ENCODE measurements at regions not wholly inside any gene's neighbourhood (a gene's known extent, or its start where the extent isn't known, plus 50 kb on each side); places are given as distances from the start of the nearest gene placed in this dataset.

DNA sequence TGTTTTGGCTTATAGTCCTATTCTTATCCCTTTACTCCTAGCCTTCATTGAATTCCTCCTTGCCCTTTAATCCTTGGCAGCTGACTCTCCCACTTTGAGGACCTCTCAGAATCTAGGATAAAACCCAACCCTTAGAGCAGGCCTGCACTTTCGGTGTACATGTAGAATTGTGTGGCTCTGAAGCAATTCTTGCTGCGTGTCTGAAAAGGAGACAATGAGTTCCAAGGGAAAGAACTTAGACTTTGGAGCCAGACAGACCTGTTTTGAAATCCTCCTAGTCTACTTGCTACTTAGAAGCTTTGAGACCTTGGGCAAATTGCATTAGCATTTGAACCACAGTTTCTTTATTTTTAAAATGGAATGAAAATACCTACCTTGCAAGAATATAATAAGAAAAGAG, 175.2 kb downstream of the BEND2 start:
- DNase-seq: no peak
- H3K27ac Mint-ChIP-seq (ENCODE audit: unreplicated experiment): no peak overlapping the region
- no TSS peak for BruUV-seq (replicated peaks)

DNA sequence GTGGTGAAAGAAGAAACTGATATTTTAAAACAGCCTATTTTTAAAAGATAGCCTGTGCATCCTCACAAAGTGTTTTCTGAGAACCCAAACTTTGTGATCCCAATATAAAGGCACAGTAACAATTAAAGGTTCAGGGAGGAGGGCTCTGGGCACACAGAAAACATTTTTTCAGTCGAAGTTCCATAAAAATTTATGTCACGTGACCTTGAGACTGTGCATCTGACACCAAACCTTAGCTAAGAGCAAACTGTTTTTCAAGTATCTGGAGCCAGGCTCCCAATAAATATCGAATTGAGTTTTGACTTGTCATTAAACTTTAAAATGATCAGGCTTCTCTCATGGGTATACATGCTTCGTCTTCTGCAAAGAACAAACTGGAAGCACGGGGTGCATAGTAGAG, 177.9 kb downstream of the BEND2 start:
- Histone ChIP-seq H3K27me3 (replicated peaks; ENCODE audit: control insufficient read depth, insufficient read depth, low read length) (no peaks in the 10 kb centered on the region), H3K4me1 (no peaks in the 10 kb centered on the region), H3K9me3 (no peaks in the 10 kb centered on the region), H3K36me3 (ENCODE audit: control insufficient read depth, insufficient read depth, low read length) (no peaks in the 10 kb centered on the region), H3K4me3 (ENCODE audit: low read depth, low read length) (no peak overlapping the region)
- ChIA-PET CTCF (no interaction called here), POLR2A (no interaction called here)
- TF ChIP-seq, protein P1, sequence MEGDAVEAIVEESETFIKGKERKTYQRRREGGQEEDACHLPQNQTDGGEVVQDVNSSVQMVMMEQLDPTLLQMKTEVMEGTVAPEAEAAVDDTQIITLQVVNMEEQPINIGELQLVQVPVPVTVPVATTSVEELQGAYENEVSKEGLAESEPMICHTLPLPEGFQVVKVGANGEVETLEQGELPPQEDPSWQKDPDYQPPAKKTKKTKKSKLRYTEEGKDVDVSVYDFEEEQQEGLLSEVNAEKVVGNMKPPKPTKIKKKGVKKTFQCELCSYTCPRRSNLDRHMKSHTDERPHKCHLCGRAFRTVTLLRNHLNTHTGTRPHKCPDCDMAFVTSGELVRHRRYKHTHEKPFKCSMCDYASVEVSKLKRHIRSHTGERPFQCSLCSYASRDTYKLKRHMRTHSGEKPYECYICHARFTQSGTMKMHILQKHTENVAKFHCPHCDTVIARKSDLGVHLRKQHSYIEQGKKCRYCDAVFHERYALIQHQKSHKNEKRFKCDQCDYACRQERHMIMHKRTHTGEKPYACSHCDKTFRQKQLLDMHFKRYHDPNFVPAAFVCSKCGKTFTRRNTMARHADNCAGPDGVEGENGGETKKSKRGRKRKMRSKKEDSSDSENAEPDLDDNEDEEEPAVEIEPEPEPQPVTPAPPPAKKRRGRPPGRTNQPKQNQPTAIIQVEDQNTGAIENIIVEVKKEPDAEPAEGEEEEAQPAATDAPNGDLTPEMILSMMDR (IDR thresholded peaks at IDR 0.05; ENCODE audit: insufficient read depth in 1 of 2, low read depth in 1 of 2, low read length in 1 of 2, severe bottlenecking in 1 of 2, unreplicated experiment in 1 of 2): no peak
- Mint-ChIP-seq H3K27ac (ENCODE audit: unreplicated experiment) (no peak overlapping the region), H3K9me3 (ENCODE audit: unreplicated experiment) (no peaks in the 10 kb centered on the region), H3K36me3 (ENCODE audit: insufficient read depth, unreplicated experiment) (no peaks in the 10 kb centered on the region), H3K4me3 (ENCODE audit: unreplicated experiment) (no peak overlapping the region), H3K27me3 (ENCODE audit: insufficient read depth, unreplicated experiment) (peaks cover 3% of the 10 kb centered on the region), H3K4me1 (ENCODE audit: low read depth, unreplicated experiment) (no peaks in the 10 kb centered on the region)
- no peak for DNase-seq
- BruUV-seq (replicated peaks): no TSS peak
- intact Hi-C loops (cut with micrococcal nuclease; ENCODE audit: unreplicated experiment): no loop called here

More for the DNA sequence above, 175.2 kb downstream of the BEND2 start:
- no peak overlapping the region for H3K4me3 Mint-ChIP-seq (ENCODE audit: unreplicated experiment)
- no peak overlapping the region for H3K4me3 ChIP-seq (ENCODE audit: low read depth, low read length)
- intact Hi-C loops (cut with micrococcal nuclease; ENCODE audit: unreplicated experiment): no loop called here
- peaks cover 4% of the 10 kb centered on the region for H3K27me3 Mint-ChIP-seq (ENCODE audit: insufficient read depth, unreplicated experiment)
- no peaks in the 10 kb centered on the region for H3K4me1 ChIP-seq
- no peaks in the 10 kb centered on the region for H3K9me3 Mint-ChIP-seq (ENCODE audit: unreplicated experiment)
- no peaks in the 10 kb centered on the region for H3K27me3 ChIP-seq (replicated peaks; ENCODE audit: control insufficient read depth, insufficient read depth, low read length)
- ChIA-PET POLR2A (no interaction called here), CTCF (no interaction called here)
- H3K9me3 ChIP-seq: no peaks in the 10 kb centered on the region
- H3K36me3 Mint-ChIP-seq (ENCODE audit: insufficient read depth, unreplicated experiment): no peaks in the 10 kb centered on the region
- no peaks in the 10 kb centered on the region for H3K4me1 Mint-ChIP-seq (ENCODE audit: low read depth, unreplicated experiment)
- TF ChIP-seq, protein P1 (IDR thresholded peaks at IDR 0.05; ENCODE audit: insufficient read depth in 1 of 2, low read depth in 1 of 2, low read length in 1 of 2, severe bottlenecking in 1 of 2, unreplicated experiment in 1 of 2): no peak
- H3K36me3 ChIP-seq (ENCODE audit: control insufficient read depth, insufficient read depth, low read length): no peaks in the 10 kb centered on the region

DNA sequence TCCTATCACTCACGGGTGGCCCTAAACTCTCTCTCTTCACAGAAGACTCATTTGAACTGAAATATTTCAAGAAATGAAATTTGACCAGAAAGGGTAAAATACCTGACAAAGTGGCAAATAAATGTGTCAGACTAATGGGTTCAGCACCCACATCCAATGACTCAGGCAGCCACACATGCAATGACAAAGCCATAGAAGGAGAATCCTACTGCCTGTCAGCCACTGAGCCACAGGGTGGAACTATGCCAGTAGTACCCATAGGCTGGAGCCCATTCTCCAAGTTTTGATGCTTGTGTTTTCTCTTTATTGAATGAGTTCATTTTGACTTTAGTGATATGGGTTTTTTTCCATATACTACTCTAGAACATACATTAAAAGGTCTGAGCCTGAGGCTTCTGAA, 179.0 kb downstream of the BEND2 start:
- Mint-ChIP-seq H3K9me3 (ENCODE audit: unreplicated experiment) (no peaks in the 10 kb centered on the region), H3K4me1 (ENCODE audit: low read depth, unreplicated experiment) (no peaks in the 10 kb centered on the region), H3K27me3 (ENCODE audit: insufficient read depth, unreplicated experiment) (peaks cover 3% of the 10 kb centered on the region), H3K36me3 (ENCODE audit: insufficient read depth, unreplicated experiment) (no peaks in the 10 kb centered on the region), H3K4me3 (ENCODE audit: unreplicated experiment) (no peak overlapping the region), H3K27ac (ENCODE audit: unreplicated experiment) (no peak overlapping the region)
- ChIA-PET CTCF (no interaction called here), POLR2A (no interaction called here)
- Histone ChIP-seq H3K27me3 (replicated peaks; ENCODE audit: control insufficient read depth, insufficient read depth, low read length) (no peaks in the 10 kb centered on the region), H3K9me3 (no peaks in the 10 kb centered on the region), H3K4me1 (no peaks in the 10 kb centered on the region), H3K4me3 (ENCODE audit: low read depth, low read length) (no peak overlapping the region), H3K36me3 (ENCODE audit: control insufficient read depth, insufficient read depth, low read length) (no peaks in the 10 kb centered on the region)
- no peak for DNase-seq
- TF ChIP-seq, protein P1 (IDR thresholded peaks at IDR 0.05; ENCODE audit: insufficient read depth in 1 of 2, low read depth in 1 of 2, low read length in 1 of 2, severe bottlenecking in 1 of 2, unreplicated experiment in 1 of 2): no peak
- BruUV-seq (replicated peaks): no TSS peak
- intact Hi-C loops (cut with micrococcal nuclease; ENCODE audit: unreplicated experiment): no loop called here
